Vagina (tissue), 2 donors: ENCODE measurements at regions not wholly inside any gene's neighbourhood (a gene's known extent, or its start where the extent isn't known, plus 50 kb on each side); places are given as distances from the start of the nearest gene placed in this dataset.

Source experiments
- DNase-seq, 2 donors: peaks; one replicate each; pipeline ENCODE4 v3.0.0-alpha.2; 2017; ENCODE audit errors: extremely low spot score in 2 of 2
- H3K27ac ChIP-seq: fragments of 200-600 bp; sonication (generic); one replicate; pipeline ENCODE4 v1.5.1; 2019
- H3K27me3 ChIP-seq: fragments of 200-600 bp; sonication (generic); one replicate; pipeline ENCODE4 v1.5.1; 2019
- H3K36me3 ChIP-seq, 2 donors: fragments of 200-600 bp; sonication (generic); one replicate each; pipeline ENCODE4 v1.5.1; 2017 to 2019
- H3K4me1 ChIP-seq: fragments of 200-600 bp; sonication (generic); one replicate; pipeline ENCODE4 v1.5.1; 2019
- H3K4me3 ChIP-seq, 2 donors: fragments of 200-600 bp; sonication (generic); 1 replicate in 1 of 2; 2 replicates in 1 of 2; pipeline ENCODE4 v1.5.1; 2016 to 2019
- H3K9me3 ChIP-seq: fragments of 200-600 bp; sonication (generic); one replicate; pipeline ENCODE4 v1.5.1; 2019
- CTCF ChIP-seq, 3 experiments: fragments of 450-650 bp in 2 of 3; fragments of 200-600 bp in 1 of 3; sonication (generic) in 1 of 3; IDR thresholded peaks; one replicate each; pipeline ENCODE4 v1.5.1; 2017 to 2019; ENCODE audit warnings: antibody characterized with exemption in 3 of 3, mild to moderate bottlenecking in 2 of 3, moderate library complexity in 2 of 3
- POLR2A ChIP-seq, 2 donors: fragments of 450-650 bp; IDR thresholded peaks; one replicate each; pipeline ENCODE4 v1.6.1; 2017; ENCODE audit warnings: antibody characterized with exemption in 2 of 2, mild to moderate bottlenecking in 2 of 2, moderate library complexity in 2 of 2
- POLR2AphosphoS5 ChIP-seq, 2 donors: sonication (generic); formaldehyde crosslinking; IDR thresholded peaks; one replicate each; pipeline ENCODE4 v1.9.0; 2017; ENCODE audit warnings: antibody characterized with exemption in 2 of 2, mild to moderate bottlenecking in 2 of 2, low read depth in 1 of 2; ENCODE audit not compliant: insufficient read depth in 1 of 2
- intact Hi-C: fragments of 100-400 bp; cut with DNase I; formaldehyde crosslinking; loops from one replicate; pipeline ENCODE4 v1.15.1; 2023

- Histone ChIP-seq H3K4me3 (peak overlapping the region; percentile 6 to 42), H3K27me3 (no peaks in the 10 kb centered on the region), H3K27ac (peak overlapping the region; percentile 87), H3K4me1 (peaks cover 43% of the 10 kb centered on the region), H3K9me3 (no peaks in the 10 kb centered on the region), H3K36me3 (no peaks in the 10 kb centered on the region)
- intact Hi-C loops: no loop called here
- DNase-seq: no peak
- TF ChIP-seq POLR2A (IDR thresholded peaks at IDR 0.05): no peak
- peak; percentile 64 to 67 for TF ChIP-seq POLR2AphosphoS5 (IDR thresholded peaks at IDR 0.05; ENCODE audit: insufficient read depth in 1 of 2, low read depth in 1 of 2)
Observed at GRCh38 chr4:3384771-3385710, 56.7 kb upstream of the HGFAC start.

- no peak for TF ChIP-seq CTCF (IDR thresholded peaks at IDR 0.05)
- no peak for TF ChIP-seq POLR2AphosphoS5 (IDR thresholded peaks at IDR 0.05; ENCODE audit: insufficient read depth in 1 of 2, low read depth in 1 of 2)
- TF ChIP-seq POLR2A (IDR thresholded peaks at IDR 0.05): no peak
- Histone ChIP-seq H3K4me3 (peak overlapping the region in 1 of 2 donors; percentile 42), H3K27ac (peak overlapping the region; percentile 87), H3K27me3 (no peaks in the 10 kb centered on the region), H3K4me1 (peaks cover 48% of the 10 kb centered on the region), H3K9me3 (no peaks in the 10 kb centered on the region), H3K36me3 (no peaks in the 10 kb centered on the region)
- no peak for DNase-seq
- intact Hi-C loops: no loop called here
Observed at GRCh38 chr4:3385711-3386420, 55.9 kb upstream of the HGFAC start.

- peaks cover 54% of the 10 kb centered on the region for H3K4me1 ChIP-seq
Observed at GRCh38 chr4:3386526-3386925, 55.2 kb upstream of the HGFAC start.

GRCh38 chr4:3387154-3387942 is 54.4 kb upstream of the HGFAC start:
- Histone ChIP-seq H3K4me1 (peaks cover 57% of the 10 kb centered on the region), H3K27ac (peak overlapping the region; percentile 87), H3K27me3 (no peaks in the 10 kb centered on the region), H3K4me3 (peak overlapping the region; percentile 42), H3K9me3 (no peaks in the 10 kb centered on the region), H3K36me3 (no peaks in the 10 kb centered on the region)
- intact Hi-C loops: no loop called here
- TF ChIP-seq POLR2A (IDR thresholded peaks at IDR 0.05): no peak
- TF ChIP-seq POLR2AphosphoS5 (IDR thresholded peaks at IDR 0.05; ENCODE audit: insufficient read depth in 1 of 2, low read depth in 1 of 2): no peak
- no peak for TF ChIP-seq CTCF (IDR thresholded peaks at IDR 0.05)
- no peak for DNase-seq

More at GRCh38 chr4:3386526-3386925, 55.2 kb upstream of the HGFAC start:
- Histone ChIP-seq H3K4me3 (peak overlapping the region in 1 of 2 donors; percentile 42), H3K27ac (peak overlapping the region; percentile 87), H3K9me3 (no peaks in the 10 kb centered on the region), H3K27me3 (no peaks in the 10 kb centered on the region), H3K36me3 (no peaks in the 10 kb centered on the region)
- TF ChIP-seq CTCF (IDR thresholded peaks at IDR 0.05) (no peak), POLR2AphosphoS5 (IDR thresholded peaks at IDR 0.05; ENCODE audit: insufficient read depth in 1 of 2, low read depth in 1 of 2) (no peak), POLR2A (IDR thresholded peaks at IDR 0.05) (no peak)
- intact Hi-C loops: no loop called here
- DNase-seq: no peak

GRCh38 chr4:3387943-3388361 is 53.8 kb upstream of the HGFAC start:
- no peak for DNase-seq
- Histone ChIP-seq H3K4me1 (peaks cover 57% of the 10 kb centered on the region), H3K27ac (peak overlapping the region; percentile 87), H3K9me3 (no peaks in the 10 kb centered on the region), H3K36me3 (no peaks in the 10 kb centered on the region), H3K4me3 (peak overlapping the region; percentile 42), H3K27me3 (no peaks in the 10 kb centered on the region)
- TF ChIP-seq CTCF (IDR thresholded peaks at IDR 0.05): no peak
- no peak for TF ChIP-seq POLR2A (IDR thresholded peaks at IDR 0.05)
- peak in 1 of 2 donors; percentile 56 for TF ChIP-seq POLR2AphosphoS5 (IDR thresholded peaks at IDR 0.05; ENCODE audit: insufficient read depth in 1 of 2, low read depth in 1 of 2)
- intact Hi-C loops: no loop called here
